H1 (cell line): ENCODE measurements at regions not wholly inside any gene's neighbourhood (a gene's known extent, or its start where the extent isn't known, plus 50 kb on each side); places are given as distances from the start of the nearest gene placed in this dataset.

Experiments
- BACH1 ChIP-seq: IDR thresholded peaks from 2 replicates; pipeline ENCODE4 v1.6.1; 2012; ENCODE audit warnings: low read length, improper control_type of control experiment
- EGR1 ChIP-seq: IDR thresholded peaks from 2 replicates; pipeline ENCODE4 v1.6.1; 2011; ENCODE audit warnings: low read depth, low read length, borderline replicate concordance
- KDM4A ChIP-seq: IDR thresholded peaks from one replicate; pipeline ENCODE4 v1.7.1; 2012; ENCODE audit warnings: low read depth, mild to moderate bottlenecking, moderate library complexity, low read length, inconsistent platforms; ENCODE audit not compliant: severe bottlenecking
- MAFK ChIP-seq: IDR thresholded peaks from 2 replicates; pipeline ENCODE4 v1.6.1; 2012; ENCODE audit warnings: low read depth, mild to moderate bottlenecking, improper control_type of control experiment, low read length
- RFX5 ChIP-seq: IDR thresholded peaks from 2 replicates; pipeline ENCODE4 v1.6.1; 2011; ENCODE audit warnings: low read depth, low read length, improper control_type of control experiment, borderline replicate concordance
- RNF2 ChIP-seq: fragments of 200-900, 300-1000 bp; sonication (generic); IDR thresholded peaks from 2 replicates; pipeline ENCODE4 v1.7.1; 2016; ENCODE audit warnings: borderline replicate concordance, low read depth, mild to moderate bottlenecking, antibody characterized with exemption, low read length; ENCODE audit not compliant: poor library complexity, severe bottlenecking; ENCODE audit errors: missing control alignments
- TEAD4 ChIP-seq: IDR thresholded peaks from 2 replicates; pipeline ENCODE4 v1.6.1; 2012; ENCODE audit warnings: low read depth, low read length, inconsistent platforms, mixed read lengths
- TF ChIP-seq, protein P1 (sequence below), 3 experiments: IDR thresholded peaks; 1 replicate in 2 of 3; 2 replicates in 1 of 3; pipeline versions ENCODE4 v1.5.1 to v1.6.1; 2011; ENCODE audit warnings: low read length in 3 of 3, mild to moderate bottlenecking in 3 of 3, inconsistent platforms in 2 of 3, low read depth in 1 of 3, moderate library complexity in 1 of 3; ENCODE audit not compliant: insufficient read depth in 1 of 3; ENCODE audit errors: control extremely low read depth in 1 of 3

DNA sequence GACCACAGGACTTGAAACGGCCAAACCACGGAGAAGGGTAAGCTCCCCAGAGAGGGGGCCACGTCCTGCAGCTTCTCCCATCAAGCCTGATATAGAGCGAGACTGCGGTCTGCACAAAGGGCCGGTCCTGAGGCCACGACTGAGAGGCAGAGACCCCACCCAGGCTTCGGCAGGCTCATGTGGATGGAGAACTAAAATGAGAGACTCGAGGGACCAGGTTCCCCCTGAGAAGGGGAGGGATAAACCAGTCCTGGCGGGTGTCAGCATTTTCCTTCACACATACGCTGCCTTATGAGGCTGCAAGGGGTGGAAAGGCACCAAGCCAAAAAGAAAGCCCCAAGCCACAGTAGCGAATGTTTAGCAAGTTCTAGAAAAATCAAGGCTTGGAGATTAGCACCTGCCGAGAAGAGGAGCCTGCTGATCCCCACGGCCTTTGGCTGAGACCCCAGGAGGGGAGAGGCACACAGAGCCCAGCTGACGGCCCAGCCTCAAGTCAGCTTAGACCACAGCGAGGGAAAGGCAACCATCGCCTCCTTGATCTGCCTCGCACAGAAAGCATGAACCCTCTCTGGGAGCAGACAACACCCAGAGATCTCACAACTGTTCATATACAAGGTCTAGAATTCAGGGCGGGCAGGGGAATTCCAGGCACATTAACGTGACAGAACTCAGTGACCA is 92.6 kb upstream of the RNF32 start (continued):
- TF ChIP-seq, protein P1, sequence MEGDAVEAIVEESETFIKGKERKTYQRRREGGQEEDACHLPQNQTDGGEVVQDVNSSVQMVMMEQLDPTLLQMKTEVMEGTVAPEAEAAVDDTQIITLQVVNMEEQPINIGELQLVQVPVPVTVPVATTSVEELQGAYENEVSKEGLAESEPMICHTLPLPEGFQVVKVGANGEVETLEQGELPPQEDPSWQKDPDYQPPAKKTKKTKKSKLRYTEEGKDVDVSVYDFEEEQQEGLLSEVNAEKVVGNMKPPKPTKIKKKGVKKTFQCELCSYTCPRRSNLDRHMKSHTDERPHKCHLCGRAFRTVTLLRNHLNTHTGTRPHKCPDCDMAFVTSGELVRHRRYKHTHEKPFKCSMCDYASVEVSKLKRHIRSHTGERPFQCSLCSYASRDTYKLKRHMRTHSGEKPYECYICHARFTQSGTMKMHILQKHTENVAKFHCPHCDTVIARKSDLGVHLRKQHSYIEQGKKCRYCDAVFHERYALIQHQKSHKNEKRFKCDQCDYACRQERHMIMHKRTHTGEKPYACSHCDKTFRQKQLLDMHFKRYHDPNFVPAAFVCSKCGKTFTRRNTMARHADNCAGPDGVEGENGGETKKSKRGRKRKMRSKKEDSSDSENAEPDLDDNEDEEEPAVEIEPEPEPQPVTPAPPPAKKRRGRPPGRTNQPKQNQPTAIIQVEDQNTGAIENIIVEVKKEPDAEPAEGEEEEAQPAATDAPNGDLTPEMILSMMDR (IDR thresholded peaks at IDR 0.05; ENCODE audit: control extremely low read depth in 1 of 3, insufficient read depth in 1 of 3, low read depth in 1 of 3, low read length in 3 of 3): no peak
- no peak for TF ChIP-seq BACH1
- TF ChIP-seq RFX5: no peak
- TF ChIP-seq EGR1: no peak
- no peak for TF ChIP-seq RNF2
- TF ChIP-seq KDM4A: no peak
- TF ChIP-seq MAFK: no peak
- no peak for TF ChIP-seq TEAD4
